ENCODE measurements at regions not wholly inside any gene's neighbourhood (a gene's known extent, or its start where the extent isn't known, plus 50 kb on each side); places are given as distances from the start of the nearest gene placed in this dataset.
A peak's percentile ranks its signal among the peaks of the same experiment; 100 is the strongest.
"Not testable (repeated sequence)": the region's sequence is repeated elsewhere in the genome, so short reads cannot be mapped to it uniquely, and the experiment has no call there.

DNA sequence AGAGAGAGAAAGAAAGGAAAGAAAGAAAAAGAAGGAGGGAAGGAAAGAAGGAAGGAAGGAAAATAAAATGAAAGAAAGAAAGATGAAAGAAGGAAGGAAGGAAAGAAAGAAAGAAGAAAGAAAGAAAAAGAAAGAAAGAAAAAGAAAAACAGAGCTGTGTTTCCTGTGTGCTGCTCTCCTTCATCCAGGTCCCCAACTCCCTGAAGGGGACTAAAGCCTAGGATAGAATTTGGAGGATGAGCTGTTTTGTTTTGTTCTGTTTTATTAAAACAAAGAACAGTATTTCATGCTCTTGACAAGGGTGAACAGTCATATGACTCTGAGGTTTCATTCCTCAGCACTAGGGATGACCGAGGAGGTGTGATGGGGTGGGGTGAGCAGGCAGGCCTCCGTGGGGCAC lies 164.8 kb upstream of the NDN start:
- DNase-seq, result no peak

DNA sequence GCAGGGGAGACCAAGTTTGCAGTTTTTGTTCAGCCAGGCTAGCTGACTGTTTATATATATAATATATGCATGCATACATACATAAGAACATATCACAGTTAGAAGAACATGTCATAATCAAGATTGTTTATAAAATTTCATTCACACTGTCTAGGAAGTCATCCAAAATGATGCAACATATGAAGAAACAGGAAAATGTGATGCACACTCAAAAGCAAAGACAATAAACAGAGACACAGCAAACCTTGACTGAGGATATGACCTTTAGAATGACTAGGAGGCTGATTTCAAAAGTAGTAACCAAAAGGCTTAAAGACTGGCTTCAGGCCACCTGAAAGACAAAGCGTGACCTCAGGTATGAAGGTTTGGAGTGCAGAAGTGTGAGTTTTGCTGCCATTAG lies 166.2 kb upstream of the NDN start:
- no peak for DNase-seq

DNA sequence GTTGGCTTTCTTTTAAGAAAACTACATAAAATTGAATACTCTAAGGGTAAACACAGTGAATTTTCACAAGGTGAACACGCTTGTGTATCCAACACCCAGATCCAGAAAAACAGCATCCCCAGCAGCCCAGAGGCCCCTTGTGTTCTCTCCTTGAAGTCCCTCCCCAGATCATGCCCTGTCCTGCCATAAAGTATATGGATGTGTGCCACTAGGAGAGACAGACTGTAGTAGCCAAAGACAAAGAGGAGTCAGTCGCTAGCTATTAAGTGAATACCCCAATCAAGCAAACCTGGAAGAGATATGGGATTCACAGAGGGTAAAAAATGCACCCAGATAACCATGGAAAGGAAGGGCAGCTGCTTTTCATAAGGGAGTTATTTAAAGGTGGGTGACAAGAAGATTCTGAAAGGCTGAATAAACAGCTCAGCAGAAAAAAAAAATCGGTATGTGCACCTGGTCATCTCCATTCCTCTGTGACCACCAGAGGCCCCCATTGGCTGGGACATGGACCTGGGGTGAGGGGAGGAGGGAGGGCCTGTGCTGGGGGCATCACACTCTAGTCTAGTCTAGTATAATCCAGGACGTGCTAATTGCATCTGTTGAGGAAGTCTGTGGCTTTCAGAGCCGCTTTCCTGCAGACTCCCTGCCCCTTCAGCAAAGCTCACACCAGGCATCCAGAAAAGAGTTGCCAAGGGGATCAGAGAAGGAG lies 167.3 kb upstream of the NDN start:
- peak; percentile 21 for DNase-seq

DNA sequence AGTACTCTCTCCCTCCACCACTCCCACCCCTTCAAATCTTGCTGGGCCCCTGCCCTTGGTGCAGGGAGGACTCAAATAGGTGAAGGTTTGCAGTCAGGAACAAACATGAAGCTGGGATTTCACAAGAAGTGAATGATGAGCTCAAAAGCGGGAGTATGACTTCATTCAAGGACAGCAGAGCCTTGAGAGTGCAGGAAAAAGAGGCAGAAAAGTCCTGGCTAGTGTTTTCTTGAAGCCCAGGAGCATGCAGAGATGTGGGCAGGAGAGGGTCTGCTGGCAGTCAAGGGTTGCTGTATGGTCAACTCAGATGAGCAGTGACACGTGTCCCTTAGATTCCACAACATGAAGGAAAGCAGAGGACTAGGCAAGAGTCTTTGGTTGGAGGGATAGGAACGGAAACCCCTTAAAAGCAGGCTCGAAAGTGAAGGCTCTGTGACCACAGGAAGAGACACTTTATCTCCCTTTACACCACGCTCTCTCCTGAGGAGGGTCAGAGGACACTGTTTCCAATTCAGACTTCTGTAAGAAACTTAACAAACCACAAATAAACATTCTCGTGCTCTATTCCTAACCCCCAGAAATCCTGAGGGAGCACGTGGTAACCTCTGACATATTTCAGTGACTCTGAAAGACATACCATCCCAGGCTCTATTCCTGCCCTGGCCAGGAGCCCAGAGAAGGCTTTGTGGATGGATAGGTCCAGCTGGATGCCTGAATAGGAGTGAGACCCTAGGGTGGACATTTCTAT lies 168.0 kb upstream of the NDN start:
- no peak for DNase-seq

DNA sequence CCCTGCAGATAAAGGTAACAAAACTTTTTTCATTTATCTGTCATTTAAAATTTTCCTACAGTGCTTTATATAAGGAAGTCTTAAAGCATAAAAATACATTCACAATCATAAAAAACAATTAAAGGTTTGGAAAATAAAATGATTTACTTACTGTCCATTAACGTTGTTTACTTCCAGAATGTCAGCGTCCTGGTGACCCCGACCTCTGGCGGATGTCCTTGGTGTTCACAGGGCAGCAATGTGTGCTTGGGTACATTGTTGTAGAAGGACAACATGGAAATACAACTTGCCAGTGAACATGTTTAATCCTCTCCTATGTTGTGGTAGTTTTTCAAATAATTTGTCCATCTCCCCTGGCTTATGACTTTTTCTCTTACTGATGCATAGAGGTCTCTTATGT lies 168.8 kb upstream of the NDN start:
- DNase-seq, result no peak

DNA sequence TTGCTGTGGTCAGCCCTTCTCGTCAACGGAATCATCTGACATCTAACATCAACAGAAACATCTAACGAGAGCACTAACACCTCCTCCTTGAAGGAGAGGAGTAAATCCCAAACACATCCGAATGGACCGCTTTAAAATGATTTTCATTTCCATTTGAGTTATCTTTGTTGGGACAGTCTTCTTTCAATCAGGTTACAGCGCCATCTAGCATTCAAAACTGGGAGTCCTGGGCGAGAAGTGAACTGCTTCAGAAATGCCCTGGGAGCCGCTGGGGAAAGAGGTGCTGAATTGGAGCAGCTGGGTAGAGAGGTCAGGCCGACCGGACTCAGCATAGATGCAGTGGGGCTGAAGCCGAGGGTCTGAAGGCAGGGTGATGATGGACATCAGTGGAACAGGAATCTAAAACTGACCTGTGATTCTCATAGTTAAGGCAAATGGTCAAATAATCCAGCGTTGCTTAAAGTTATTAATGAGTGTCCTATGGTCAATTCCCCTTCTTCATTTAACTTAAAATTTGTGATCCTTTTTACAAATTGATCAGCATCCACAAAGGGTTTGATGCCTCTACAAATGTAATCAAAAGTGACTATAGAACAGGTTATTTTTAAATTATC lies 170.0 kb upstream of the NDN start:
- peak; percentile 14 for DNase-seq

DNA sequence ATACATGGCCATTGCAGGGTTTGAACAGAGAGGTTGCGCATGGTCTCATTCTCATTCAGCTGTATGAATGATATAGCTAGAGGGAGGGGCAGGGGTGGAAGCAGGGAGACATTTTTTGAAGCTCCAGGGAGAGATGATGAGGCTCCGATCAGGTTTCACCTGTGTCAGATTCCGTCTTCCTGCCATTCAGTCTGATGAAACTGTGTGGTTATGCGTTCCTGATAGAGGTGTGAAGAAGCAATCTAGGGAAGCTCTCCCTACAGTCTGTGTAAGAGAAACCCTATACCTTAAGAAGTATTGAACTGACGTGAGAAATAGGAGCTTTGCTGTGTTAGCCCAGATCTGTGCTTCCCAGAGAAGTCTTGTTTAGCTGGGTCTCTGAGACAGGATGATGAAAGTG lies 171.9 kb upstream of the NDN start:
- no peak for DNase-seq

DNA sequence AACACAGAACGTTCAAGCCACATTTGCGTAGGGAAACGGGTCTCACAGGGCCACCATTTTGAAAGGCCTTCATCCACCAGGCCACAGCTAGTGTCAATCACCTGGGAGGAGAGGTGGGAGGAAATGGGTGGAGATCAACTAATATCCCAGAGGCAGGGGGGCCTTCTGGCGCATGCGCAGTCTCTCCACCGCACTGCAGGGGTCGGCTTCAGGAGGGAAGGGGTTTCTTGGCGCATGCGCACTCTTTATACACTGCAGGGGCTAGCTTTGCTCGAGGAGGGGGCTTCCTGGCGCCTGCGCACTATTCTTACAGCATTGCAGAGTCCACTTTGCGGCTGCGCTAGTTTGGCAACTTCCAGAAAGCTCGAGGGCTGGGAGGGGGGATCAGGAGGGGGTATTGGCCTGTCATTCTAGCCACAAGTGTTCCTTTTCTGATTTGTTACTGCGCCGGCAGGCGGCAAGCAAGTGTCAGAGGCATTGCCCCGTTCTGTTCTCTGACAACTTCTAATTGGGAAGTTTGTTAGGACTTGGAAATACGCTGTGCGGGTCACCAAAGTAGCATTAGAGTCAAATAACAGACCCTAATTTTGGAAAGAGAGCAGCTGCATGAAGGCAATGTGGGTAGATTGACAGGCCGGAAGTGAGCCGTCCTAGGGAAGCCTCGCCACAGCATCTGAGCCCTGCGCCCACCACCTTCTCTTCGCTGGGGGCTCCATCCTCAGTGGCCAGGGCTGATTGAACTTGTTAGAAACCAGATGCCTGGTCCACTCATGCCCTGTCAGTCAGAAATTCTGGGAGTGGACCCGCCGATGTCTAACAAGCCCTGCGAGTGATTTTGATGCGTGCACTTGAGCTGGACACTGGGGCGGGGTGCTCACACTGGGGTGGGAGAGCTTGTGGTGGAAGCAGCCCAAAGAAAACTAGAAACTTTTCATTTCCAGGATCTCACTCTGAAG lies 173.5 kb upstream of the NDN start:
- no peak for DNase-seq

DNA sequence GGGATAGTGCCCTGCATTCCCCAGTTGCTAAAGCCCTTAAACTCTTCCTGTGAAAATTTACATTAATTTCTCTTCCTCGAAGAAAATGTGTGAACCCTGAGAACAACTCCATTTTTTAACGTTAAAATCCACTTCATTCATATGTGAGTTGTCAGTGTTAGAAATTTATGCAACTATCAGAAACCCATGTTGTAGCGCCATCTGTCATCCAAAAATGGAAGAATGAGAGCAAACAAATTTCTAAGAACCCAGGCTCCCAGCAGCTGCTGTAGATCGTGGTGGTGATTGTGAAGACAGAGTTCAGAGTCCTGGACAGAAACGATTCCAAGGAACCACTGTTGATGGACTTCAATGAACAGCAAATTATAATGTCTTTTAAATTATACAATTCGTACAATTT lies 179.7 kb upstream of the NDN start:
- no peak for DNase-seq

DNA sequence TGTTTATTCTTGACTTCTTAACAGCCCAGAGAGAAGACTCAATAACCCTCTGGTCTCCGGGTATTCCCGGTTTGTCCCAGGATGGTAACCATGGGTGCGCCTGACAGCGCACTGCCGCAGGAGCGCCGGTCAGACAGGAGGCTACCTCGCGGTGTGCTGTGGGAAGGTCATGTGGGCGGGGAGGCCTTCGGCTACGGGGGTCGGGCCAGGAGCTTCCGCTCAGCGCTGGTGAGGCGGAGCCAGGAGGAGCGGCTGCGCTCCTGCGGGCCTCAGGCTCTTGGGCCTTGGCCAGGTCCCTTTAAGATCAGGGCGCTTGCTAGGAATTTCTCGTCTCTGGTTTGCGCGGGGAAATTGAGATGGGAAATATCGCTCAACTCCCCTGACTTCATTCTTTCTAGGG lies 182.3 kb upstream of the NDN start:
- DNase-seq, result no peak

DNA sequence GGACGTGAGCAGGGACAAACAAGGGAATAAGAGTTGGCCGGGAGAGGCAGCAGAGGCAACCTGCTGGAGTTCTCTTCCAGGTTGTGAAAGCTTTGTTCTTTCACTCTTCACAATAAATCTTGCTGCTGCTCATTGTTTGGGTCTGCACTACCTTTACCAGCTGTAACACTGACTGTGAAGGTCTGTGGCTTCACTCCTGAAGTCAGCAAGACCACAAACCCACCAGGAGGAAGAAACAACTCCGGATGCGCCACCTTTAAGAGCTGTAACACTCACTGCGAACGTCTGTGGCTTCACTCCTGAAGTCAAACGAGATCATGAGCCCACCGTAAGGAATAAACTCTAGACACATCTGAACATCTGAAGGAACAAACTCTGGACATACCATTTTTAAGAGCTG lies 186.5 kb upstream of the NDN start:
- DNase-seq, result not testable (repeated sequence)

DNA sequence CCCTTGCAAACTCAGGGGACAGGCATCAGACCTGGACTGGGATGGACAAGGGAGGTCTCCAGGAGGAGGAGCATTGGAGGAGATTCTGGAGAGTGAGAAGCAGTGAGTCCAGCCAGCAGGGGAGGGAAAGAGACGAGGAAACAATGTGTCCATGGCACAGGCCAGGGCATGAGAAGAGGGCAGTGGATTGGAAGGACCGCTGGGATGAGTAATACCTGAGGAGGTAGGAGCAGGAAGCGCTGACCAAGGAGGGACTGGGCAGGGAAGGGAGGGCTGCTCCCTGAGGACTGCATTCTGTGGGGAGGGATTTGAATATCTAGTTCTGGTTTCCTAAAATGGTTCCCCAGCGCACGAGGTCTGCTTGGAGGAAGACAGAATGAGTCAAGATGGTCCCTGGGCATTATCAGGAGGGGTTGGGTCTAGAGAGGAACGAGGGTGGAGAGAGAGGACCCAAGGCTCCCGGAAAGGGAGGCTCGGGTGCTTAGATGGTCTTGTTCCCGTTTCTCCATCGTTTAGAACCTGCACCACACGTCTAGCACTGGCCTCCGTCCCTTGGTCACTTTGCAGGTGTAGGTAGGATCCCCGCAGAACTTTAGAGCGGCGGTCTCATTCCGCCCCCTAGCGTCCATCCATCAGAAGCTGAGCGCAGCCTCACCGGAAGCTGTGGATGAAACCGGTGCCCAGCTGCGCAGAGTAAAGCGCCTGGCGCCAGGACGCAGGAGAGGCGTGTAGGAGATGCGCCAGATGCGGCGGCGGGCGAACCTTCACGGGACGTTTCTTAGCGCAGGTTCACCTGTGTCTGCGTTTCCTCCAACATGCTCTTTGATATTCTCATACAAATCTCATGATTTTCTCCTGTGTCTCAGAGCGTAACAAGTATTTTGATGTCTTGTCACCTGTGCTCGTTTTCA lies 190.7 kb upstream of the NDN start:
- peak; percentile 53 for DNase-seq

DNA sequence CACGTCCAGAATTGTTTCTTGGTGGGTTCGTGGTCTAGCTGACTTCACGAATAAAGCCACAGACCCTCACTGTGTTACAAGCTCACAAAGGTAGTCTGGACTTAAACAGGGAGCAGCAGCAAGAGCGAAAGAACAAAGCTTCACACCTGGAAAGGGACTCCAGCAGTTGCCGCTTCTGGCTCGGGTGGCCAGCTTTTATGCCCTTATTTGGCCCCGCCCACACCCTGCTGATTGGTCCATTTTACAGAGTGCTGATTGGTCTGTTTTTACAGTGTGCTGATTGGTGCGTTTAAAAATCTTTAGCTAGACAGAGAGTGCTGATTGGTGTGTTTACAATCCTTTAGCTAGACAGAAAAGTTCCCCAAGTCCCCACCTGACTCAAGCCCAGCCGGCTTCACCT lies 194.2 kb upstream of the NDN start:
- DNase-seq, result no peak

DNA sequence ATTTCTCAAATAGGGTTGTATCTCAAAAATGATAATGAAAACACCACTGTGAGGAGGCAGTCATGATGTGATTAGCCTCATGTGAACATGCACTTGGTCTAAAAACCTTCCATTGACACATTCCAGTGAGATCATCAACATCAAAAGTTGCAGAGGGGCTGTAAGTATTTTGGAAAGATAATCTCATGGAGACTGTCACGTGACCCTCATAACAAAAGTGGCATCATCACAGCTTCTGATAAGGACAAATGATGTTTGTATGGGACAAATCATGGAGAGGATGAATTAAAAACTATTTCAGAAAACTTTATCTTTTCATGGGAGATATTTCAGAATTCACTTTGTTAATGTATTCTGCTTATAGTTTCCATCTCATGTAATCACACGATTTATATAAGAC lies 203.1 kb upstream of the NDN start:
- DNase-seq, result no peak

DNA sequence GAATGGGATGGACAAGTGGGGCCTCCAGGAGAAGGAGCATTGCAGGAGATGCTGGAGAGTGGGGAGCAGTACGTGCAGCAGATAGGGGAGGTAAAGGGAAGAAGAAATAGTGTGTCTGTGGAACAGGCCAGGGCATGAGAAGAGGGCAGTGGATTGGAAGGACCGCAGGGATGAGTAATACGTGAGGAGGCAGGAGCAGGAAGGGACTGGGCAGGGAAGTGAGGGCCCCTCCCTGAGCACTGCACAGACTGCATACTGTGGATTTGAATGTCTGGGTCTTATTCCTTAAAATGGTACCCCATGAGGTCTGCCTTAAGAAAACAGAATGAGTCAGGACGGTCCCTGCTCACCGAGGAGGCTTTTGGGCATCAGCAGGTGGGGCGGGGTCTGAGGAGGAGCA lies 210.0 kb upstream of the NDN start:
- no peak for DNase-seq

DNA sequence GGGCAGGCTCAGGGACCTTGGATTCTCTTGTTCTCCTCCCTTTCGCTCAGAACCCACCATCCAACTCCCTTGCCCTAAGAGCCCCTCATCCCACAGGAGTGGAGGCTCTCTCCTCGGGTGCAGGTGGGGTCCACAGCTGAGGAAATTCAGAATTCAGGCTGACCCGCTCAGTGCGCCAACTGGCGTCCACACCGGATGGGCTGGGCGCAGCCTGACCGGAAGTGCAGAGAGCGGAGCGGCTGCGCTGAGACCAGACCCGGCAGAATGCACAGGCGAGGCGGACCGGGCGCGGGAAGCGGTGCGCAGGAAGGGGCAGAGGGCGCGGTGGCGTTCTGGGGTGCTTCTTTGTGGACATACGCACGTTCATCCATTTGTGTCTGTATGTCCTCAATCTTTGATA lies 210.4 kb upstream of the NDN start:
- DNase-seq, result no peak

DNA sequence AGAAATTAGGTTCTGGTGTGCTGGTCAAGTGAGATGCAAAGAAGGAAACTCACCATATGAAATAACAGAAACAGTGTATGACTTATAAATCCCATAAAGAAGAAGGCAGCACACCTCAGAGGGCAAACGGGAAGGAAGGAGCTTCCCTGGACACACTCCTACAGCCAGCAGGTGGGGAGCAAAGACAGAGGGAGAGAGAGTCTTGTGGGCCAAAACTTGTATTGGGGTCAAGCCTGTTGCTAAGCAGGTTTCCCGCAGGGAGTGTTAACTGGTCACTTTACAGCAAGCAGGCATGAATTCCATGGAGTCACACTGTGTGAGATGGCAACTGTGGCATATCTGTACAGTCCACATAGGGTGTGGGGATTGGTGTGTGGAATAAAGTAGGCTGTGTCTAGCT lies 222.9 kb upstream of the NDN start:
- no peak for DNase-seq

DNA sequence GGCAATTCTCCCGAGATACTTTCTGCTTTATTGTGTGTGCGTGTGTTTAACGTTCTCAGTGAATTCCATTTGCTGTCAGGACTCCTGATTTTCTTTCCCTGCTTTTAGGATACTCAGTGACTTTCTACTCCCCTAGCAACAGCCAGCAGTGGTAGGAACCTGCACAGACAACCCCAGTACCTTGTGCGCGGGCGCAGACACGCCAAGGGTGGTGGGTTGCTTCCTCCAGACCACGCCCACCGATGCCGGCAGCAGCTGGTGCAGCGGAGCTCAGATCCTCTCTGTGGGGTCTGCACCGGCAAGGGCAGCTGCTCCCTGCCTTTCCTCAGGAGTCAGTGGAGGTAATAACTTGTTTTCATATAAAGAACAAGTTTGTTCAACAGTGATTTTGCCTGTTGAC lies 225.1 kb upstream of the NDN start:
- DNase-seq, result no peak

DNA sequence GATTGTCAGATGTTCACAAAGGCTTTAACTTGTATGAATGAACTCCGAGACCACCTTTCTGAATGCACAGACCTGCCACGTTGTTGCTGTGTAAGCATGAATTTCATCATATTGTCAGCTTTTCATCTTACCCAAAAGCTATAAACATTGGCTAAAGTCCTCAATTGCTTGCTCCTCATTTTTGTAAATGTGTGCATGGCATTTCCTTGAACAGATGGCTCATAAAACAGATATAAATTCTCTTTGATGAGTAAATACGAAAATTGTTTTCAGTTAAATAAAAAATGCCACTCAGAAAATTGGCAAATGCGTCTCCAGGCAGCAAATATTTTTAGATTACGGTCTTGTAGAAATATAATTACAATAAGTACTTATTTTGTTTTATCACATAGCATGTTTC lies 226.0 kb upstream of the NDN start:
- DNase-seq, result no peak

DNA sequence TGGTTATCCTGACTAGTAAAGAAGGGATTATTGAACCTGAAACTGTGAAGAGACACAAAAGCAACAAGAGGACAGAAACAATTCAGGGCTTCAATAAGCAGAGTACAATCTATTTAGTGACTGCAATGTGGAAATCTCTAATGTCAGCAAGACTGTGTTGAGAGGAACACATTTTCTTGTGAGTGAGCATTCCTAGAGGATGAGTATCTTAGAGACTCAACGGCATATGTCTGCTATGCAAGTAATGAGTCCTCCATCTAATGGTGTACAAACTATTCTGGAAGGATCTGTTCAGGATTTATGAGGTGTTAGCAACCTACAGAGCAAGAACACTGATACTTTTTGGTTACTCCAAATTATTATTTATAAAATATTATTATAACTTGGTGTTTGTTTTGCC lies 226.5 kb upstream of the NDN start:
- no peak for DNase-seq

DNA sequence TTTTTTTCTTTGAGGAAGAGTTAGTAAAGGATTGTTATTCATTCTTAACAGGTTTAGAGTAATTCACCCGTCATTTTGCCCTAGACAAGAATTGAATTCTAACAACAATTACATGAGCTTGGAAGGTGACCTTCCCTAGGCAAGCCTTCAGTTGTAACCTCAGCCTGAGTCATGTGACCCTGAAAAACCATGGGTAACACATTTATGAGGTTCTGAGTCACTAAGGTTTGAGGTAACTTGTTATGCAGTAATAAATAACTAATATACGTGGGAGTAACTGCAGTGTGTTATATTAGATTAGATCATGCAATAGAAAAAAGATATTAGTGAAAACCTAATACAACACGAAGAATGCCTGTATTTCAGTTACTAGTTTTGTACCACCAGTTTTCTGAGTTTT lies 237.6 kb upstream of the NDN start:
- DNase-seq, result no peak

DNA sequence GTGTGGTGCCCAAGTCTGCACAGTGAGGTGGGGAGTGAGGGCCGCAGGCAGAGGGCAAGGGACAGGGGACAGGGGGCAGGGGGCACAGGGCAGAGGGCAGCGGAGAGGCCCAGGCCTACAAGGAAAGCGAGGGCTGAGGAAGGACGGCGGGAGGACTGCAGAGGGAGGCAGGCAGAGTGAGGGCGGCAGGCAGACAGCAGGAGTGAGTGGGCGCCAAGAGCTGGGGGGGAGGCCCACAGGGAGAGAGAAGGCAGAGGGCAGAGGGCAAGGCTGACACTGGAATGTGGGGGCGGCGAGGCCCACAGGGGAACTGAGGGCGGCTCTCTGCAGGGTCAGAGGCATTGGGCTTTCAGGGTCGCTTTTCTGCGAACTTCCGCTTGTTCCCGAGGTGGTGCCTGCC lies 267.8 kb upstream of the NDN start:
- DNase-seq, result no peak

Measured in NCI-H1417 treated with DMSO at 0.1 percent for 48 hours (cell line).